Adrenal gland (tissue), 9 donors: ENCODE measurements at regions not wholly inside any gene's neighbourhood (a gene's known extent, or its start where the extent isn't known, plus 50 kb on each side); places are given as distances from the start of the nearest gene placed in this dataset.
A peak's percentile ranks its signal among the peaks of the same experiment; 100 is the strongest.

Source experiments
- DNase-seq, 7 donors: peaks; one replicate each; pipeline ENCODE4 v3.0.0-alpha.2; 2019 to 2020
- H3K27ac ChIP-seq, 5 donors: fragments of 200-600 bp; sonication (generic) in 4 of 5; 1 replicate in 3 of 5; 2 replicates in 2 of 5; pipeline versions ENCODE4 v1.5.1 to v1.8.0; 2016 to 2020; ENCODE audit warnings: mild to moderate bottlenecking in 1 of 5
- H3K27me3 ChIP-seq: fragments of 200-600 bp; 2 replicates; pipeline ENCODE4 v1.8.0; 2021
- H3K36me3 ChIP-seq, 2 donors: fragments of 200-600 bp; replicated peaks in 1 of 2; 1 replicate in 1 of 2; 2 replicates in 1 of 2; pipeline versions ENCODE4 v1.5.1 to v1.8.0; 2018 to 2022
- H3K4me1 ChIP-seq, 2 donors: fragments of 200-600 bp; replicated peaks in 1 of 2; 1 replicate in 1 of 2; 2 replicates in 1 of 2; pipeline versions ENCODE4 v1.5.1 to v1.8.0; 2018 to 2021
- H3K4me3 ChIP-seq, 4 donors: fragments of 200-600 bp; sonication (generic) in 3 of 4; one replicate each; pipeline ENCODE4 v1.5.1; 2016 to 2018
- H3K9me3 ChIP-seq, 3 donors: fragments of 200-600 bp; sonication (generic) in 1 of 3; replicated peaks in 1 of 3; 1 replicate in 2 of 3; 2 replicates in 1 of 3; pipeline versions ENCODE4 v1.5.1 to v1.8.0; 2016 to 2021
- CTCF ChIP-seq, 6 experiments: fragments of 450-650 bp in 4 of 6; fragments of 200-600 bp in 2 of 6; sonication (generic) in 1 of 6; IDR thresholded peaks; 1 replicate in 5 of 6; 2 replicates in 1 of 6; pipeline versions ENCODE4 v1.5.1 to v1.8.0; 2016 to 2021; ENCODE audit warnings: antibody characterized with exemption in 6 of 6, mild to moderate bottlenecking in 2 of 6, moderate library complexity in 1 of 6
- POLR2A ChIP-seq, 2 donors: fragments of 450-650 bp; IDR thresholded peaks; one replicate each; pipeline ENCODE4 v1.6.1; 2017; ENCODE audit warnings: antibody characterized with exemption in 2 of 2, mild to moderate bottlenecking in 2 of 2, moderate library complexity in 1 of 2
- WGBS, 4 donors: extraction: QIAGEN DNeasy Blood & Tissue Kit in 2 of 4; methylation state at CpG; one replicate each; pipeline versions ENCODE4 v1.1.5 to v1.1.7; 2013 to 2017; 5-methylcytosine and 5-hydroxymethylcytosine counted together
- intact Hi-C, 2 donors: fragments of 100-400 bp; cut with DNase I; formaldehyde crosslinking; loops; one replicate each; pipeline versions ENCODE4 v1.14.1 to v1.15.0; 2022 to 2023
- donor health status: healthy with polysubstance abuse.
- donor health status: Bipolar disorder and iron deficiency.
- donor health status: DM: yes; HTN: yes; CAD: no.
- donor health status: DM: no; HTN: no; CAD: no.
- donor health status: DM: no; HTN: no; CAD: no.

GRCh38 chr19:31718032-31718431 is 368.8 kb upstream of the TSHZ3 start:
- 31 to 47% (median 37%) methylated on average over 6 of the region's 6 CpGs for WGBS, 4 donors
- H3K4me1 ChIP-seq, result no peaks in the 10 kb centered on the region
- H3K9me3 ChIP-seq, result no peaks in the 10 kb centered on the region
- H3K4me3 ChIP-seq, result no peak overlapping the region
- DNase-seq, result peak in 3 of 7 donors; percentile 11 to 21 (median 15)
- intact Hi-C loops, result no loop called here
- peaks cover 8% of the 10 kb centered on the region for H3K27me3 ChIP-seq
- TF ChIP-seq CTCF (IDR thresholded peaks at IDR 0.05), result no peak
- TF ChIP-seq POLR2A (IDR thresholded peaks at IDR 0.05), result no peak
- H3K27ac ChIP-seq, result no peak overlapping the region
- no peaks in the 10 kb centered on the region for H3K36me3 ChIP-seq

DNA sequence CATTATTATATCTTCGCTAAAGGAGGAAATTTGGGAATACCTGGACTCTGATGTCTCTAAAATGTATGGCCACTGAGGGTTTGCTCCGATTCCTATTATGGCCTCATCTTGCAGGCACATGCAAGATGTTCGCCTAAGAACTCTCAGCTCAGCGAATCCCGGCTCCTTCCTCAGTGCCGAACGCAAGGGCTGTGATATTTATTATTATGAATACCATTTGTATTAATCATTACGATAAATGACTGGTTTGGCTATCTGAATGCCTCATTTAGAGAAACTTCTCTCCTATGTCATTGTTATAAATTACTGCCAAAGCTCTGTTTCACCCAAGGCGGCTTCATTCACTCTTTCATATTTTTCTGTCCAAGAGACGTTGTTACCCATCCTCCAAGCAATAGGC is 369.7 kb upstream of the TSHZ3 start:
- 76 to 87% (median 82%) methylated on average over 10 of the region's 10 CpGs for WGBS, 4 donors
- no peak for DNase-seq
- Histone ChIP-seq H3K27me3 (peaks cover 8% of the 10 kb centered on the region), H3K9me3 (no peaks in the 10 kb centered on the region), H3K27ac (no peak overlapping the region), H3K4me3 (no peak overlapping the region), H3K4me1 (no peaks in the 10 kb centered on the region), H3K36me3 (no peaks in the 10 kb centered on the region)
- intact Hi-C loops, result no loop called here
- TF ChIP-seq POLR2A (IDR thresholded peaks at IDR 0.05) (no peak), CTCF (IDR thresholded peaks at IDR 0.05) (no peak)

DNA sequence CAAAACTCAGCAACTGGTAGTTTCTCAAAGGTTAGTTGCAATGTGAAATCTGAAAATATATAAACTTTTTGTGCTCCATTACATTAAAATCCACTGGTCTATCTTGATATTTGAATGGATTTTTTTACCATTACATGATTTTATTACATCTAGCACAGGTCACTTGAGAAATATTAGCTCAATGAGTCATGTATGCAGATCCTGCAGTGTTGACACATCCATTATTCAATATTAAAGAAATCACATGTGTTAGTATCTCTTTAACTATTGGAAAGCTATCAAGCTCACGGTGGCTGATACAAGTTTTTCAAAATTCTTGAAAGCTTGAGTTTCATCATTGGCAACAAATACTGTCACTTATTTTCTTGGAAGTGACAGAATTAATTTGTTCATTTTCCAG is 373.9 kb upstream of the TSHZ3 start:
- 55 to 69% (median 61%) methylated on average over 1 of the region's 1 CpG for WGBS, 4 donors
- intact Hi-C loops, result no loop called here
- H3K4me1 ChIP-seq, result no peaks in the 10 kb centered on the region
- no peak overlapping the region for H3K4me3 ChIP-seq
- no peaks in the 10 kb centered on the region for H3K9me3 ChIP-seq
- no peak for DNase-seq
- H3K27me3 ChIP-seq, result peaks cover 5% of the 10 kb centered on the region
- H3K27ac ChIP-seq, result no peak overlapping the region
- TF ChIP-seq POLR2A (IDR thresholded peaks at IDR 0.05) (no peak), CTCF (IDR thresholded peaks at IDR 0.05) (no peak)
- no peaks in the 10 kb centered on the region for H3K36me3 ChIP-seq

GRCh38 chr19:31725051-31725450 is 375.8 kb upstream of the TSHZ3 start:
- H3K4me3 ChIP-seq, result no peak overlapping the region
- no peaks in the 10 kb centered on the region for H3K27me3 ChIP-seq
- peak overlapping the region in 1 of 5 donors; percentile 45 for H3K27ac ChIP-seq
- DNase-seq, result peak in 1 of 7 donors; percentile 34
- H3K9me3 ChIP-seq, result no peaks in the 10 kb centered on the region
- TF ChIP-seq POLR2A (IDR thresholded peaks at IDR 0.05) (no peak), CTCF (IDR thresholded peaks at IDR 0.05) (no peak)
- intact Hi-C loops, result no loop called here
- no peaks in the 10 kb centered on the region for H3K4me1 ChIP-seq
- WGBS, 4 donors, result 27 to 45% (median 36%) methylated on average over 3 of the region's 3 CpGs
- H3K36me3 ChIP-seq, result no peaks in the 10 kb centered on the region
